ENCODE measurements at regions not wholly inside any gene's neighbourhood (a gene's known extent, or its start where the extent isn't known, plus 50 kb on each side); places are given as distances from the start of the nearest gene placed in this dataset.

DNA sequence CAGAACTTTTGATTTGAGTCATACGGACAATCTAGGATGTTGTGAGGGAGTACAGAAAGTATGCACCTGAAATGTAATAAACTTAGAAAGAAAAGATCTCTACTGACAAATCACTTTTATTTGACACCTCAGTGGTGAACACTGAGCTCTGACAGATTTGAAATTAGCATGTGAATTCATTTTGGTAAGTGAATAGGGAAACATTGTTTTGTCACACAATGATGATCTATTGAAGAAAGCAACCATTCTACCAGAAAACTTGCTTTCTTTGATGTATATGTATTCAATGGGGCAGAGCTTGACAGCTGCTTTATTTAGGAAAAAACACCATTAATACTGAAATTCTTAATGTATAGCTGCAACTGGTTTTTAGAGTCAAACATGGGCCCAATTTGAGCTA lies 500.5 kb downstream of the CCDC85A start:
- Histone ChIP-seq H3K4me1 (ENCODE audit: insufficient read depth, low read length, poor library complexity, severe bottlenecking) (no peaks in the 10 kb centered on the region), H3K9me3 (ENCODE audit: insufficient read depth, low read depth, low read length) (no peaks in the 10 kb centered on the region), H3K36me3 (ENCODE audit: insufficient read depth, low read length) (no peaks in the 10 kb centered on the region), H3K9me2 (replicated peaks; ENCODE audit: low read depth, low read length) (no peaks in the 10 kb centered on the region), H3K79me2 (ENCODE audit: insufficient read depth, low read length) (no peaks in the 10 kb centered on the region), H4K20me1 (ENCODE audit: insufficient read depth, low read length, poor library complexity, severe bottlenecking) (no peaks in the 10 kb centered on the region), H3F3A (ENCODE audit: low read depth) (no peaks in the 10 kb centered on the region), H3K4me3 (ENCODE audit: low read length, poor library complexity, severe bottlenecking) (no peak overlapping the region), H3K9ac (ENCODE audit: low read depth, low read length, poor library complexity, severe bottlenecking) (no peak overlapping the region), H3K27me3 (ENCODE audit: insufficient read depth, low read length, poor library complexity, severe bottlenecking) (no peaks in the 10 kb centered on the region), H2AFZ (ENCODE audit: low read length) (no peak overlapping the region), H3K4me2 (ENCODE audit: low read depth, low read length, poor library complexity, severe bottlenecking) (no peak overlapping the region)
- no peak for TF ChIP-seq EZH2phosphoT487 (IDR thresholded peaks at IDR 0.05; ENCODE audit: borderline replicate concordance)
- TF ChIP-seq, protein P1, sequence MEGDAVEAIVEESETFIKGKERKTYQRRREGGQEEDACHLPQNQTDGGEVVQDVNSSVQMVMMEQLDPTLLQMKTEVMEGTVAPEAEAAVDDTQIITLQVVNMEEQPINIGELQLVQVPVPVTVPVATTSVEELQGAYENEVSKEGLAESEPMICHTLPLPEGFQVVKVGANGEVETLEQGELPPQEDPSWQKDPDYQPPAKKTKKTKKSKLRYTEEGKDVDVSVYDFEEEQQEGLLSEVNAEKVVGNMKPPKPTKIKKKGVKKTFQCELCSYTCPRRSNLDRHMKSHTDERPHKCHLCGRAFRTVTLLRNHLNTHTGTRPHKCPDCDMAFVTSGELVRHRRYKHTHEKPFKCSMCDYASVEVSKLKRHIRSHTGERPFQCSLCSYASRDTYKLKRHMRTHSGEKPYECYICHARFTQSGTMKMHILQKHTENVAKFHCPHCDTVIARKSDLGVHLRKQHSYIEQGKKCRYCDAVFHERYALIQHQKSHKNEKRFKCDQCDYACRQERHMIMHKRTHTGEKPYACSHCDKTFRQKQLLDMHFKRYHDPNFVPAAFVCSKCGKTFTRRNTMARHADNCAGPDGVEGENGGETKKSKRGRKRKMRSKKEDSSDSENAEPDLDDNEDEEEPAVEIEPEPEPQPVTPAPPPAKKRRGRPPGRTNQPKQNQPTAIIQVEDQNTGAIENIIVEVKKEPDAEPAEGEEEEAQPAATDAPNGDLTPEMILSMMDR (conservative IDR thresholded peaks at IDR 0.05; ENCODE audit: low read length): no peak

DNA sequence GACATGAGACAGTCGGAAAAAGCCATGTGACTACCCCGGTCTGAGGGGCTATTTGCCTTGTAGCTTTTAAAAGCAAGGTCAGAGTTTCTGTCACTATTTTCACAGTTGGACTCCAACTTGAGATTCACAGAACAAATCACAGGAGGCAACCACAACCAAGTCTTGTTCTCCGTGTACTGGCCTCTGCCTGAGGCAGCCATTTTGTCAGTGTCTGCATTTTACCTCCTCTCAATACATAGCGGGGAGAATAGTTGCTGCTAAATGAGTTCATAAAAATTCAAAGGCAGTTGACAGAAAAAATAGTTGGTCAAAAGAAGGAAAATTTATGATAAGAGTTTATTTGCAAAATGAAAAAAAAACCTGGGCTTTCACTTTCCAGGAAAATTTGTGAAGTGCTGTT lies 501.4 kb downstream of the CCDC85A start:
- TF ChIP-seq, protein P1 (conservative IDR thresholded peaks at IDR 0.05; ENCODE audit: low read length): no peak
- no peak for TF ChIP-seq EZH2phosphoT487 (IDR thresholded peaks at IDR 0.05; ENCODE audit: borderline replicate concordance)
- no peaks in the 10 kb centered on the region for H3K27me3 ChIP-seq (ENCODE audit: insufficient read depth, low read length, poor library complexity, severe bottlenecking)
- H3K36me3 ChIP-seq (ENCODE audit: insufficient read depth, low read length): no peaks in the 10 kb centered on the region
- no peak overlapping the region for H3K9ac ChIP-seq (ENCODE audit: low read depth, low read length, poor library complexity, severe bottlenecking)
- H3K4me3 ChIP-seq (ENCODE audit: low read length, poor library complexity, severe bottlenecking): no peak overlapping the region
- H3K79me2 ChIP-seq (ENCODE audit: insufficient read depth, low read length): no peaks in the 10 kb centered on the region
- no peaks in the 10 kb centered on the region for H3F3A ChIP-seq (ENCODE audit: low read depth)
- H3K9me3 ChIP-seq (ENCODE audit: insufficient read depth, low read depth, low read length): no peaks in the 10 kb centered on the region
- no peaks in the 10 kb centered on the region for H3K4me1 ChIP-seq (ENCODE audit: insufficient read depth, low read length, poor library complexity, severe bottlenecking)
- H3K4me2 ChIP-seq (ENCODE audit: low read depth, low read length, poor library complexity, severe bottlenecking): no peak overlapping the region
- H4K20me1 ChIP-seq (ENCODE audit: insufficient read depth, low read length, poor library complexity, severe bottlenecking): no peaks in the 10 kb centered on the region
- H3K9me2 ChIP-seq (replicated peaks; ENCODE audit: low read depth, low read length): no peaks in the 10 kb centered on the region
- no peak overlapping the region for H2AFZ ChIP-seq (ENCODE audit: low read length)

DNA sequence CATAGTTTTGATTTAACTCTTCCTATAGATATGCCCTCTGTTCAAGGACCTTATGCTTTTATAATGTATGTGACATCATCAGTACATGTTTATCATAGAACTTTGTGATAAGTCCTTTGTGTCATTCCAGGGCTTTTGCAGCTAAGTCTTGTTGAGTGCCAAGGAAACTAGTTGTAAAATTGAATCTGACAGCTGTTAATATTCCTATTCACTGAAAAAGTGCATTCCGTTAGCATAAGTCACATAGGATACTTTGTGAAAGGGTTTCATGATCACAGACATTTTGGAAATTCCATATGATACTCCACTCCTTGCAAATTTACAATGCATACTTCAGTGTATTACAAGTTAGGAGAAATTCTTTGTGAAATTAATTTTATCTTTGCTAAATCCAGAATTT lies 503.4 kb downstream of the CCDC85A start:
- H3K4me3 ChIP-seq (ENCODE audit: low read length, poor library complexity, severe bottlenecking): no peak overlapping the region
- H3F3A ChIP-seq (ENCODE audit: low read depth): no peaks in the 10 kb centered on the region
- H3K4me2 ChIP-seq (ENCODE audit: low read depth, low read length, poor library complexity, severe bottlenecking): no peak overlapping the region
- H4K20me1 ChIP-seq (ENCODE audit: insufficient read depth, low read length, poor library complexity, severe bottlenecking): no peaks in the 10 kb centered on the region
- no peaks in the 10 kb centered on the region for H3K27me3 ChIP-seq (ENCODE audit: insufficient read depth, low read length, poor library complexity, severe bottlenecking)
- H3K9me3 ChIP-seq (ENCODE audit: insufficient read depth, low read depth, low read length): no peaks in the 10 kb centered on the region
- H3K9me2 ChIP-seq (replicated peaks; ENCODE audit: low read depth, low read length): no peaks in the 10 kb centered on the region
- no peak overlapping the region for H3K9ac ChIP-seq (ENCODE audit: low read depth, low read length, poor library complexity, severe bottlenecking)
- no peaks in the 10 kb centered on the region for H3K36me3 ChIP-seq (ENCODE audit: insufficient read depth, low read length)
- H3K4me1 ChIP-seq (ENCODE audit: insufficient read depth, low read length, poor library complexity, severe bottlenecking): no peaks in the 10 kb centered on the region
- TF ChIP-seq, protein P1 (conservative IDR thresholded peaks at IDR 0.05; ENCODE audit: low read length): no peak
- TF ChIP-seq EZH2phosphoT487 (IDR thresholded peaks at IDR 0.05; ENCODE audit: borderline replicate concordance): no peak
- H2AFZ ChIP-seq (ENCODE audit: low read length): no peak overlapping the region
- no peaks in the 10 kb centered on the region for H3K79me2 ChIP-seq (ENCODE audit: insufficient read depth, low read length)
